Upper lobe of left lung (tissue), 6 donors: ENCODE measurements at regions not wholly inside any gene's neighbourhood (a gene's known extent, or its start where the extent isn't known, plus 50 kb on each side); places are given as distances from the start of the nearest gene placed in this dataset.
A peak's percentile ranks its signal among the peaks of the same experiment; 100 is the strongest.

Experiments used
- ATAC-seq, 2 donors: fragments of 200-7000 bp; cut with Tn5 transposase; one replicate each; pipeline ENCODE4 v1.9.1; 2022; ENCODE audit warnings: mild to moderate bottlenecking in 2 of 2, moderate library complexity in 2 of 2; ENCODE audit not compliant: low FRiP score in 2 of 2
- DNase-seq, 2 donors: peaks; one replicate each; pipeline ENCODE4 v3.0.0-alpha.2; 2019 to 2020
- H3K27ac ChIP-seq, 4 donors: fragments of 200-600 bp; sonication (generic); one replicate each; pipeline ENCODE4 v1.5.1; 2016 to 2019
- H3K27me3 ChIP-seq, 4 donors: fragments of 200-600 bp; sonication (generic); one replicate each; pipeline ENCODE4 v1.5.1; 2017 to 2019
- H3K36me3 ChIP-seq, 4 donors: fragments of 200-600 bp; sonication (generic); one replicate each; pipeline ENCODE4 v1.5.1; 2016 to 2019
- H3K4me1 ChIP-seq, 4 donors: fragments of 200-600 bp; sonication (generic); one replicate each; pipeline ENCODE4 v1.5.1; 2018 to 2019
- H3K4me3 ChIP-seq, 4 donors: fragments of 200-600 bp; sonication (generic); one replicate each; pipeline ENCODE4 v1.5.1; 2017 to 2019; ENCODE audit warnings: mild to moderate bottlenecking in 2 of 4, moderate library complexity in 1 of 4
- H3K9me3 ChIP-seq, 4 donors: fragments of 200-600 bp; sonication (generic); one replicate each; pipeline ENCODE4 v1.5.1; 2018 to 2019
- EP300 ChIP-seq, 4 donors: sonication (generic); formaldehyde crosslinking; IDR thresholded peaks; one replicate each; pipeline ENCODE4 v1.5.1; 2017; ENCODE audit warnings: antibody characterized with exemption in 4 of 4, control low read depth in 2 of 4
- POLR2A ChIP-seq, 4 donors: fragments of 450-650 bp; IDR thresholded peaks; one replicate each; pipeline ENCODE4 v1.5.1; 2016 to 2017; ENCODE audit warnings: antibody characterized with exemption in 4 of 4, mild to moderate bottlenecking in 2 of 4
- POLR2AphosphoS5 ChIP-seq, 2 donors: sonication (generic); formaldehyde crosslinking; IDR thresholded peaks; one replicate each; pipeline ENCODE4 v1.5.1; 2017; ENCODE audit warnings: antibody characterized with exemption in 2 of 2
- WGBS, 2 donors: methylation state at CpG; one replicate each; pipeline ENCODE4 v1.1.5; 2017 to 2018; 5-methylcytosine and 5-hydroxymethylcytosine counted together
- TF ChIP-seq, protein P1 (sequence below), 6 experiments: fragments of 450-650 bp in 4 of 6; fragments of 200-600 bp in 2 of 6; sonication (generic) in 2 of 6; IDR thresholded peaks; one replicate each; pipeline ENCODE4 v1.5.1; 2016 to 2019; ENCODE audit warnings: antibody characterized with exemption in 6 of 6
- donor health status: DM: no; HTN: no; CAD: no; lungs with moderate emphysema.
- donor health status: DM: no; HTN: yes; CAD: no; lungs with severe emphysema.

DNA sequence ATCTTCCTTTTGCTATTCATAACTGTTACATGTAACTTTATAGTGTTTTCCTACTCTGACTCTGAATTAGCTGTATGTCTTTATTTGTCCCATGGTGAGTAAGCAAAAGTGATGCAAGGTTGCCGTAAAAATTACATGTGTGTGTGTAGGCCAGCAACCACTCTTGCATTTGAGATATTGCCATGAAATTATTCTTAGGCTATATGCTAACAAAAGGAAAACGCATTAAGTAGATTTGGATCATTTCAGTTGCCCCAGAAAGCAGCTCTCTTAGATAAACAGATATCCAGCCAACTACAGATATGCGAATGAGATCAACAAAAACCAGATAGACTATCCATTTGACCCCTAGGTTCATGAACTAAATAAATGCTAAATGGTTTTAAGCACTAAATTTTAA, 73.6 kb downstream of the CYLC2 start:
- Histone ChIP-seq H3K27me3 (no peaks in the 10 kb centered on the region), H3K36me3 (no peaks in the 10 kb centered on the region), H3K4me1 (no peaks in the 10 kb centered on the region), H3K4me3 (no peak overlapping the region), H3K27ac (no peak overlapping the region), H3K9me3 (no peaks in the 10 kb centered on the region)
- no peak for DNase-seq
- WGBS, 2 donors: 78 to 89% methylated on average over 3 of the region's 3 CpGs
- TF ChIP-seq EP300 (IDR thresholded peaks at IDR 0.05) (no peak), POLR2AphosphoS5 (IDR thresholded peaks at IDR 0.05) (no peak), POLR2A (IDR thresholded peaks at IDR 0.05) (no peak)
- TF ChIP-seq, protein P1, sequence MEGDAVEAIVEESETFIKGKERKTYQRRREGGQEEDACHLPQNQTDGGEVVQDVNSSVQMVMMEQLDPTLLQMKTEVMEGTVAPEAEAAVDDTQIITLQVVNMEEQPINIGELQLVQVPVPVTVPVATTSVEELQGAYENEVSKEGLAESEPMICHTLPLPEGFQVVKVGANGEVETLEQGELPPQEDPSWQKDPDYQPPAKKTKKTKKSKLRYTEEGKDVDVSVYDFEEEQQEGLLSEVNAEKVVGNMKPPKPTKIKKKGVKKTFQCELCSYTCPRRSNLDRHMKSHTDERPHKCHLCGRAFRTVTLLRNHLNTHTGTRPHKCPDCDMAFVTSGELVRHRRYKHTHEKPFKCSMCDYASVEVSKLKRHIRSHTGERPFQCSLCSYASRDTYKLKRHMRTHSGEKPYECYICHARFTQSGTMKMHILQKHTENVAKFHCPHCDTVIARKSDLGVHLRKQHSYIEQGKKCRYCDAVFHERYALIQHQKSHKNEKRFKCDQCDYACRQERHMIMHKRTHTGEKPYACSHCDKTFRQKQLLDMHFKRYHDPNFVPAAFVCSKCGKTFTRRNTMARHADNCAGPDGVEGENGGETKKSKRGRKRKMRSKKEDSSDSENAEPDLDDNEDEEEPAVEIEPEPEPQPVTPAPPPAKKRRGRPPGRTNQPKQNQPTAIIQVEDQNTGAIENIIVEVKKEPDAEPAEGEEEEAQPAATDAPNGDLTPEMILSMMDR (IDR thresholded peaks at IDR 0.05): no peak
- ATAC-seq: no peak

DNA sequence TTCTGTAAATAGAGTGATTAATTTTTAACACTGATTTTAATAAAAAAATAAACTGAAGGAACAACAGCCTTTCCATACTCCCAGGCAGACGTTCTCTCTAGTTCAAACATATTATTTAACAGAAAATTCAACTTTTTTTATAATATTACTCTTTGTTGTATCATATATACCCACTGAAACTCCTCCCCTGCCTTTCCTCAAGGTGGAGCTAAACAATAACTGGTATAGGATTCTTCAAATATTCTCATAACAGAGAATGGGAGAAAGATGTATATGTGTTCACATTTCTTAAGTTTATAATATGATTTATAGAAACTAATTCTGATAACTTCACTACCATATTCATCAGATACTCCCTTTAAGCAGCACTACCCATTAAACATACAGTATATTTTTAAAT, 83.4 kb downstream of the CYLC2 start:
- TF ChIP-seq POLR2AphosphoS5 (IDR thresholded peaks at IDR 0.05): no peak
- TF ChIP-seq, protein P1 (IDR thresholded peaks at IDR 0.05): no peak
- TF ChIP-seq POLR2A (IDR thresholded peaks at IDR 0.05): no peak
- TF ChIP-seq EP300 (IDR thresholded peaks at IDR 0.05): no peak
- no peak for ATAC-seq
- H3K9me3 ChIP-seq: no peaks in the 10 kb centered on the region
- no peaks in the 10 kb centered on the region for H3K27me3 ChIP-seq
- no peak overlapping the region for H3K27ac ChIP-seq
- no peaks in the 10 kb centered on the region for H3K36me3 ChIP-seq
- no peaks in the 10 kb centered on the region for H3K4me1 ChIP-seq
- WGBS, 2 donors: 34 to 47% methylated on average over 1 of the region's 1 CpG
- no peak for DNase-seq
- no peak overlapping the region for H3K4me3 ChIP-seq

DNA sequence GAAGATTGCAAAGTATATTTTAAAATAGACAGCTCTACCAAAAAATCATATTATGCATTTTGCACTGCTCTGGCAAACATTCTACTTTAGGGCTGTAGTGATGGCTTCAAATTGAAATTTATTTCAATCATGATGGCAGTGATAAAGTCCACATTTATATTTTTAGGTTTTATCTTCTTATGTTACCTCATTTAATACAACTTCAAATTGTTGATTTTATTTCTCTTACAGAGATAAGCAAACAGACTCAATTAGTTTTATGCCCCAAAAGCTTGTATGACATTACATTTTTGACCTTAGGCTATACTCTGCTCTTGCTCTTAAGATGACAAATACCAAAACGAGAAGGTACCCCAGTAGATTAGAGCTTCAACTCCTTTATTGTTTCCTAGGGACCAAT, 87.4 kb downstream of the CYLC2 start:
- no peak for DNase-seq
- WGBS, 2 donors: 44 to 46% methylated on average over 1 of the region's 1 CpG
- TF ChIP-seq EP300 (IDR thresholded peaks at IDR 0.05): no peak
- TF ChIP-seq POLR2A (IDR thresholded peaks at IDR 0.05): no peak
- TF ChIP-seq, protein P1 (IDR thresholded peaks at IDR 0.05): no peak
- TF ChIP-seq POLR2AphosphoS5 (IDR thresholded peaks at IDR 0.05): no peak
- no peaks in the 10 kb centered on the region for H3K9me3 ChIP-seq
- no peaks in the 10 kb centered on the region for H3K27me3 ChIP-seq
- no peak overlapping the region for H3K4me3 ChIP-seq
- H3K36me3 ChIP-seq: no peaks in the 10 kb centered on the region
- no peak overlapping the region for H3K27ac ChIP-seq
- H3K4me1 ChIP-seq: no peaks in the 10 kb centered on the region
- ATAC-seq: no peak

DNA sequence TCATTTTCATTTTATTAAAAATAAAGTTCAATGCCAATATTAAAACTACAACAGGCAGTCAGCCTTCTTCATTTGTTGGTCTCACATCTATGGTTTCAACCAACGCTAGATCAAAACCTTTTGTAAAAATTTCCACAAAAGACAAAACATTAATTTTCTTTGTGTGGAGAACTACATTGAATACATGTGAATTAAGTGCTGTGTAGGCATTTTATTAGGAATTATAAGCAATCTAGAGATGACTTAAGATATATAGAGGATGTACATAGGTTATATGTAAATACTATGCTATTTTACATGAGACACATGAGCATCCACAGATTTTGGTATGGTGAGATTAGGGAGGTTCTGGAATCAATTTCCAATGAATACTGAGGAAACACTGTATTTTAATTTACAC, 94.2 kb downstream of the CYLC2 start:
- ATAC-seq: no peak
- no peak overlapping the region for H3K4me3 ChIP-seq
- no peaks in the 10 kb centered on the region for H3K9me3 ChIP-seq
- TF ChIP-seq EP300 (IDR thresholded peaks at IDR 0.05): no peak
- TF ChIP-seq, protein P1 (IDR thresholded peaks at IDR 0.05): no peak
- no peaks in the 10 kb centered on the region for H3K36me3 ChIP-seq
- whole genome bisulfite sequencing, 2 donors: 95 to 97% methylated on average over 1 of the region's 1 CpG
- H3K4me1 ChIP-seq: no peaks in the 10 kb centered on the region
- DNase-seq: no peak
- no peak overlapping the region for H3K27ac ChIP-seq
- H3K27me3 ChIP-seq: no peaks in the 10 kb centered on the region

DNA sequence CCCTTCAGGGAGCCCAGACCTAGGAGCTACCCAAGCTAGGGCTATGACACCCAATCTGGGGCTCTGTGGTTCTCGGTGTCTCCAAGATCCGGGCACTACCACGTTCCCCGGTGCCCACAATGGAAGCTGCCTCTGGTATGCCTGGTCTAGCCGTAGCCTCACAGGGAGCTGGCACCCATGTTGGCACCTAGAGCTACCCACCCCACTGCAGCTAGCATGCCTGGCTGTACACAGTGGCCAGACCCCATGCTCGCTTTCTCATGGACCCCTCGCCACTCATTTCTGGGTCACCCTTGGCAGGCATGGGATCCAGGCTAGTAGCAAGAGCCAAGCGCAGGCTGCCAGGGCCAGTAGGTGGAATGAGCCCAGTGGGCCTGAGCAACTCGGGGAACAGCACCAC, 109.0 kb downstream of the CYLC2 start:
- H3K27ac ChIP-seq: no peak overlapping the region
- no peaks in the 10 kb centered on the region for H3K4me1 ChIP-seq
- H3K27me3 ChIP-seq: no peaks in the 10 kb centered on the region
- no peaks in the 10 kb centered on the region for H3K36me3 ChIP-seq
- 81 to 83% methylated on average over 3 to 9 of the region's 9 CpGs for WGBS, 2 donors
- no peak overlapping the region for H3K4me3 ChIP-seq
- TF ChIP-seq, protein P1 (IDR thresholded peaks at IDR 0.05): no peak
- no peak for TF ChIP-seq POLR2AphosphoS5 (IDR thresholded peaks at IDR 0.05)
- TF ChIP-seq POLR2A (IDR thresholded peaks at IDR 0.05): no peak
- no peak for TF ChIP-seq EP300 (IDR thresholded peaks at IDR 0.05)
- no peaks in the 10 kb centered on the region for H3K9me3 ChIP-seq
- ATAC-seq: no peak
- DNase-seq: peak in 1 of 2 donors; percentile 2
